Lower leg skin (tissue), 3 donors: ENCODE measurements at regions not wholly inside any gene's neighbourhood (a gene's known extent, or its start where the extent isn't known, plus 50 kb on each side); places are given as distances from the start of the nearest gene placed in this dataset.

Experiments used
- CTCF ChIP-seq, 3 donors: fragments of 450-650 bp; IDR thresholded peaks; one replicate each; pipeline ENCODE4 v1.5.1; 2016; ENCODE audit warnings: antibody characterized with exemption in 3 of 3, mild to moderate bottlenecking in 3 of 3, moderate library complexity in 2 of 3
- POLR2A ChIP-seq, 2 donors: fragments of 450-650 bp; IDR thresholded peaks; one replicate each; pipeline ENCODE4 v1.6.1; 2016 to 2017; ENCODE audit warnings: antibody characterized with exemption in 2 of 2, mild to moderate bottlenecking in 1 of 2, moderate library complexity in 1 of 2

- TF ChIP-seq POLR2A (IDR thresholded peaks at IDR 0.05) (no peak), CTCF (IDR thresholded peaks at IDR 0.05) (no peak)
Measured at GRCh38 chr11:114813189-114813718, 134.9 kb downstream of the NXPE2 start.
